Astrocyte (in vitro differentiated cells and primary cell): ENCODE measurements at regions not wholly inside any gene's neighbourhood (a gene's known extent, or its start where the extent isn't known, plus 50 kb on each side); places are given as distances from the start of the nearest gene placed in this dataset.
A peak's percentile ranks its signal among the peaks of the same experiment; 100 is the strongest.

Source experiments
- DNase-seq: peaks from one replicate; pipeline ENCODE4 v3.0.0-alpha.2; 2010; ENCODE audit warnings: low read depth
- FAIRE-seq: peaks from 2 replicates; lab custom pipeline; 2011; peaks lifted over from hg19 to GRCh38; lab: Jason Lieb, UNC
- H2AFZ ChIP-seq: 2 replicates; pipeline ENCODE4 v1.6.0; 2012; ENCODE audit warnings: low read depth, low read length, inconsistent platforms
- H3K27ac ChIP-seq: 2 replicates; pipeline ENCODE4 v1.5.1; 2011; ENCODE audit warnings: low read depth, low read length, inconsistent platforms
- H3K27me3 ChIP-seq: 2 replicates; pipeline ENCODE4 v1.6.0; 2011; ENCODE audit warnings: low read length, inconsistent platforms; ENCODE audit not compliant: insufficient read depth
- H3K36me3 ChIP-seq: 2 replicates; pipeline ENCODE4 v1.5.1; 2011; ENCODE audit warnings: low read length, inconsistent platforms; ENCODE audit not compliant: insufficient read depth
- H3K4me1 ChIP-seq: 2 replicates; pipeline ENCODE4 v1.5.1; 2011; ENCODE audit warnings: low read length, inconsistent platforms; ENCODE audit not compliant: insufficient read depth
- H3K4me2 ChIP-seq: 2 replicates; pipeline ENCODE4 v1.6.0; 2012; ENCODE audit warnings: low read length, inconsistent platforms
- H3K4me3 ChIP-seq: 2 replicates; pipeline ENCODE4 v1.5.1; 2011; ENCODE audit warnings: low read depth, mild to moderate bottlenecking, low read length, inconsistent platforms; ENCODE audit not compliant: insufficient read depth
- H3K79me2 ChIP-seq: 2 replicates; pipeline ENCODE4 v1.6.0; 2012; ENCODE audit warnings: mild to moderate bottlenecking, low read length, inconsistent platforms; ENCODE audit not compliant: insufficient read depth
- H3K9ac ChIP-seq: 2 replicates; pipeline ENCODE4 v1.6.0; 2012; ENCODE audit warnings: mild to moderate bottlenecking, low read length, inconsistent platforms
- H3K9me3 ChIP-seq: 2 replicates; pipeline ENCODE4 v1.5.1; 2012; ENCODE audit warnings: low read depth, mild to moderate bottlenecking, low read length, inconsistent platforms; ENCODE audit not compliant: insufficient read depth
- H4K20me1 ChIP-seq: 2 replicates; pipeline ENCODE4 v1.6.0; 2012; ENCODE audit warnings: low read length, inconsistent platforms; ENCODE audit not compliant: insufficient read depth
- H3K27ac Mint-ChIP-seq: one replicate; pipeline ENCODE4 v1.8.0; 2021; ENCODE audit warnings: mild to moderate bottlenecking, mixed read lengths; ENCODE audit not compliant: unreplicated experiment
- H3K27me3 Mint-ChIP-seq: one replicate; pipeline ENCODE4 v1.8.0; 2021; ENCODE audit warnings: low read depth, mixed read lengths; ENCODE audit not compliant: unreplicated experiment
- H3K36me3 Mint-ChIP-seq: one replicate; pipeline ENCODE4 v1.8.0; 2021; ENCODE audit warnings: low read depth, mixed read lengths; ENCODE audit not compliant: unreplicated experiment
- H3K4me1 Mint-ChIP-seq: one replicate; pipeline ENCODE4 v1.8.0; 2021; ENCODE audit warnings: low read depth, mixed read lengths; ENCODE audit not compliant: unreplicated experiment
- H3K4me3 Mint-ChIP-seq: one replicate; pipeline ENCODE4 v1.8.0; 2021; ENCODE audit warnings: mild to moderate bottlenecking, moderate library complexity, mixed read lengths; ENCODE audit not compliant: unreplicated experiment
- H3K9me3 Mint-ChIP-seq: one replicate; pipeline ENCODE4 v1.8.0; 2021; ENCODE audit warnings: mild to moderate bottlenecking, mixed read lengths; ENCODE audit not compliant: unreplicated experiment
- EZH2 ChIP-seq: IDR thresholded peaks from 2 replicates; pipeline ENCODE4 v1.6.1; 2012; ENCODE audit warnings: mild to moderate bottlenecking, low read length, inconsistent platforms; ENCODE audit not compliant: insufficient read depth
- TF ChIP-seq, protein P1 (sequence below): IDR thresholded peaks from 2 replicates; pipeline ENCODE4 v1.5.1; 2011; ENCODE audit warnings: low read depth, mild to moderate bottlenecking, inconsistent platforms, low read length, moderate library complexity; ENCODE audit not compliant: insufficient read depth

DNA sequence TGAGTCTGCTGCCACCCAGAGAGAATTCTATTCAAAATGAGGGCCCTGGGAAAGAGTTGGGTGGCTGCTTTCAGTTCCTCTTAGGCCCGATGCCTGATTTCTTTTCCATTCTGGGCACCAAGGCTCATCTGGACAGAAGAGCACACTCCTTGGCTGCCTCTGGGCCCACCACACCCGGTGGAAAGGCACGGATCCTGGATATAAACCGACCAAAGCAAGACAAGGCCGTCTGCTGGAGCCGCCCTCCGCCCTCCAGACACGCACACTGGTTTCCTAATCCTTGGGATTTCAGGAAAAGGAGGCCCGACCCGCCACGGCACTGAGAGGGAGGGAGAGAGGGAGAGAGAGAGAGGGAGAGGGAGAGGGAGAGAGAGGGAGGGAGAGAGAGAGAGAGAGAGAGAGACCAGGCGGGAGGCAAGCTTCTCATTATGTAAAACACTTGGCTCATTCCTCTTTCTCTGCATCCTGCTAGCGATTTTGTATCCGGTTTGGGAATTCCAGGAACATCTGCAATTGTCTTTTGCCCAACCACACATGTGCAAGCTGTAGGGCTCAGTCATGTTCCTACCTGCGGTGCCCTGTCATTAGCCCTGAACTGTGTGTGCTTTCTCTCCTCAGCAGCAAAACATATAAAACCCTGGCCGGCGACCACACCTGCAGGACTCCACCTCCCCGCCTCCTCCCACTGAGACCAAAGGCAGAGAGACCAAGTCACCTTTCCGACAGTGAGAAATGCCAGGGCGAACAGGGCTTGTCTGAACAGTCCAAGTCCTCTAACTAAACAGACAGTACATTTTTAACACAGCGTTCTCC lies 347.2 kb downstream of the SOX9 start:
- no peak overlapping the region for H3K4me3 Mint-ChIP-seq
- peaks cover 87% of the 10 kb centered on the region for H4K20me1 ChIP-seq
- no peak overlapping the region for H3K27ac ChIP-seq
- peak overlapping the region; percentile 30 for H3K4me2 ChIP-seq
- H3K27me3 Mint-ChIP-seq, result no peaks in the 10 kb centered on the region
- FAIRE-seq (no peak), DNase-seq (peak; percentile 57)
- H3K27ac Mint-ChIP-seq, result no peak overlapping the region
- H3K36me3 Mint-ChIP-seq, result no peaks in the 10 kb centered on the region
- TF ChIP-seq EZH2, result no peak
- TF ChIP-seq, protein P1, sequence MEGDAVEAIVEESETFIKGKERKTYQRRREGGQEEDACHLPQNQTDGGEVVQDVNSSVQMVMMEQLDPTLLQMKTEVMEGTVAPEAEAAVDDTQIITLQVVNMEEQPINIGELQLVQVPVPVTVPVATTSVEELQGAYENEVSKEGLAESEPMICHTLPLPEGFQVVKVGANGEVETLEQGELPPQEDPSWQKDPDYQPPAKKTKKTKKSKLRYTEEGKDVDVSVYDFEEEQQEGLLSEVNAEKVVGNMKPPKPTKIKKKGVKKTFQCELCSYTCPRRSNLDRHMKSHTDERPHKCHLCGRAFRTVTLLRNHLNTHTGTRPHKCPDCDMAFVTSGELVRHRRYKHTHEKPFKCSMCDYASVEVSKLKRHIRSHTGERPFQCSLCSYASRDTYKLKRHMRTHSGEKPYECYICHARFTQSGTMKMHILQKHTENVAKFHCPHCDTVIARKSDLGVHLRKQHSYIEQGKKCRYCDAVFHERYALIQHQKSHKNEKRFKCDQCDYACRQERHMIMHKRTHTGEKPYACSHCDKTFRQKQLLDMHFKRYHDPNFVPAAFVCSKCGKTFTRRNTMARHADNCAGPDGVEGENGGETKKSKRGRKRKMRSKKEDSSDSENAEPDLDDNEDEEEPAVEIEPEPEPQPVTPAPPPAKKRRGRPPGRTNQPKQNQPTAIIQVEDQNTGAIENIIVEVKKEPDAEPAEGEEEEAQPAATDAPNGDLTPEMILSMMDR, result no peak
- peak overlapping the region; percentile 2 for H2AFZ ChIP-seq
- no peaks in the 10 kb centered on the region for H3K27me3 ChIP-seq
- H3K9me3 ChIP-seq, result no peaks in the 10 kb centered on the region
- no peak overlapping the region for H3K4me3 ChIP-seq
- peaks cover 90% of the 10 kb centered on the region for H3K79me2 ChIP-seq
- H3K9me3 Mint-ChIP-seq, result no peaks in the 10 kb centered on the region
- peaks cover 27% of the 10 kb centered on the region for H3K4me1 Mint-ChIP-seq
- H3K9ac ChIP-seq, result peak overlapping the region; percentile 35
- no peaks in the 10 kb centered on the region for H3K36me3 ChIP-seq
- peaks cover 32% of the 10 kb centered on the region for H3K4me1 ChIP-seq

DNA sequence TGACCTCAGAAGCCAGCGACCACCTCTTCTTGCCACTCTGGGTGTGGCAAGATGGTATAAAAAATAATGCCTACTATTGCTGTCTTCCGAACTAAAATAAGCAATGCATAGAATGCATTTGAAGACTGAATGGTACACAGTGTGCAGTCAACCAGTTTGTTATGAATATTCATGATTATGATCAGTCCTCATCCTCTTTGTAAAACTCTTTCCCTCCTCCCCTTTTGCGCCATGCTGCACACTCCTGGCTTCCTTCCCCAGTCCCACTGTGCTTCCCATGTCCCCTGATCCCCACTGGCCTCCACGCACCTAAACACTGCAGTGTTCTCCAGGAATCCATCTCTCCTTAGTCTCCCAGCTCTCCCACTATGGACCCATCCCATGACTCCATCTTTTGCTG lies 348.0 kb downstream of the SOX9 start:
- Histone ChIP-seq H3K4me1 (peaks cover 32% of the 10 kb centered on the region), H3K79me2 (peaks cover 84% of the 10 kb centered on the region), H3K27me3 (no peaks in the 10 kb centered on the region), H3K36me3 (no peaks in the 10 kb centered on the region), H3K9me3 (no peaks in the 10 kb centered on the region), H3K4me2 (no peak overlapping the region), H2AFZ (no peak overlapping the region), H3K9ac (no peak overlapping the region), H3K27ac (no peak overlapping the region), H4K20me1 (peaks cover 83% of the 10 kb centered on the region), H3K4me3 (no peak overlapping the region)
- Mint-ChIP-seq H3K9me3 (no peaks in the 10 kb centered on the region), H3K36me3 (no peaks in the 10 kb centered on the region), H3K4me1 (peaks cover 27% of the 10 kb centered on the region), H3K27me3 (no peaks in the 10 kb centered on the region), H3K4me3 (no peak overlapping the region), H3K27ac (no peak overlapping the region)
- TF ChIP-seq, protein P1, result no peak
- TF ChIP-seq EZH2, result no peak
- no peak for DNase-seq
- FAIRE-seq, result no peak

DNA sequence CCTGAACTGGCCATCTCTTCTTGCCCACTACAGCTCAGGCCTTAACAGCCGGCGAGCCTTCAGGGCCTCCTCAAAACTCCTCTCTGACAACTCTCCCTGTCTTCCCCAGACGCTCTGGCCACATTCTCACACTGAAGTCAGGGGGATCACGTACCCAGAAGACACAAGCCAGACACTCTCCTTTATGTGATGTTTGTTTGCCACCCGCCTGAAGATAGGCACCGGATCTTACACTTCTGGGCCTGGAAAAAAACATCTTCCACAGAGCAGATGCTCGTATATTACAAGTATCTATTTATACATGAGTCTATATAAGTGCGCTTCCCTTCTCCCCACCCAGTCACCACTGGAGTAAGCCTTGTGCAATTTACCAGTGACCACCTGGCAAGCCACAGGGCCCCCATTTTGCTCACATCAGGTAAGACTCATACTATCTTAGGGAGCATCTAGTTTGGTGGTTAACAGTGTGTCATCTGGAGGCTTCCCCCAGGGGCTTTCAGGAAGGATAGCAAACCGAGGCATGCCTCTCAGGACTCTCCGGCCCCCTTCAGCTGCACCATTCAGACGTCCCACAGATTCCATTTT lies 349.4 kb downstream of the SOX9 start:
- no peaks in the 10 kb centered on the region for H3K27me3 Mint-ChIP-seq
- peaks cover 17% of the 10 kb centered on the region for H3K4me1 Mint-ChIP-seq

More for the DNA sequence above, 349.4 kb downstream of the SOX9 start:
- Mint-ChIP-seq H3K27ac (no peak overlapping the region), H3K36me3 (no peaks in the 10 kb centered on the region), H3K4me3 (no peak overlapping the region), H3K9me3 (peaks cover 2% of the 10 kb centered on the region)
- no peak overlapping the region for H3K9ac ChIP-seq
- DNase-seq (no peak), FAIRE-seq (no peak)
- H3K9me3 ChIP-seq, result no peaks in the 10 kb centered on the region
- no peak overlapping the region for H3K4me2 ChIP-seq
- H3K27me3 ChIP-seq, result no peaks in the 10 kb centered on the region
- no peak overlapping the region for H3K4me3 ChIP-seq
- H3K79me2 ChIP-seq, result peaks cover 84% of the 10 kb centered on the region
- no peak overlapping the region for H2AFZ ChIP-seq
- peaks cover 24% of the 10 kb centered on the region for H3K4me1 ChIP-seq
- TF ChIP-seq, protein P1, result no peak
- TF ChIP-seq EZH2, result no peak
- H4K20me1 ChIP-seq, result peaks cover 84% of the 10 kb centered on the region
- no peaks in the 10 kb centered on the region for H3K36me3 ChIP-seq
- H3K27ac ChIP-seq, result no peak overlapping the region
